ENCODE measurements at regions not wholly inside any gene's neighbourhood (a gene's known extent, or its start where the extent isn't known, plus 50 kb on each side); places are given as distances from the start of the nearest gene placed in this dataset.

- TF ChIP-seq SIN3A (conservative IDR thresholded peaks at IDR 0.05 in 1 of 2, IDR thresholded peaks at IDR 0.05 in 1 of 2; ENCODE audit: low read depth in 1 of 2, low read length in 2 of 2), result no peak
- TF ChIP-seq, protein P1, sequence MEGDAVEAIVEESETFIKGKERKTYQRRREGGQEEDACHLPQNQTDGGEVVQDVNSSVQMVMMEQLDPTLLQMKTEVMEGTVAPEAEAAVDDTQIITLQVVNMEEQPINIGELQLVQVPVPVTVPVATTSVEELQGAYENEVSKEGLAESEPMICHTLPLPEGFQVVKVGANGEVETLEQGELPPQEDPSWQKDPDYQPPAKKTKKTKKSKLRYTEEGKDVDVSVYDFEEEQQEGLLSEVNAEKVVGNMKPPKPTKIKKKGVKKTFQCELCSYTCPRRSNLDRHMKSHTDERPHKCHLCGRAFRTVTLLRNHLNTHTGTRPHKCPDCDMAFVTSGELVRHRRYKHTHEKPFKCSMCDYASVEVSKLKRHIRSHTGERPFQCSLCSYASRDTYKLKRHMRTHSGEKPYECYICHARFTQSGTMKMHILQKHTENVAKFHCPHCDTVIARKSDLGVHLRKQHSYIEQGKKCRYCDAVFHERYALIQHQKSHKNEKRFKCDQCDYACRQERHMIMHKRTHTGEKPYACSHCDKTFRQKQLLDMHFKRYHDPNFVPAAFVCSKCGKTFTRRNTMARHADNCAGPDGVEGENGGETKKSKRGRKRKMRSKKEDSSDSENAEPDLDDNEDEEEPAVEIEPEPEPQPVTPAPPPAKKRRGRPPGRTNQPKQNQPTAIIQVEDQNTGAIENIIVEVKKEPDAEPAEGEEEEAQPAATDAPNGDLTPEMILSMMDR (IDR thresholded peaks at IDR 0.05; ENCODE audit: control extremely low read depth in 1 of 3, insufficient read depth in 1 of 3, low read depth in 1 of 3, low read length in 3 of 3), result no peak
- no peak for TF ChIP-seq RXRA (IDR thresholded peaks at IDR 0.05; ENCODE audit: insufficient read depth, low read depth, low read length)
- no peak for TF ChIP-seq TCF12 (IDR thresholded peaks at IDR 0.05; ENCODE audit: low read depth, low read length)
- TF ChIP-seq POLR2A (IDR thresholded peaks at IDR 0.05; ENCODE audit: control extremely low read depth in 1 of 2, low read depth in 2 of 2, low read length in 2 of 2), result no peak
- TF ChIP-seq JUN (IDR thresholded peaks at IDR 0.05; ENCODE audit: low read depth, low read length), result no peak
- no peak for TF ChIP-seq RAD21 (IDR thresholded peaks at IDR 0.05 in 1 of 2, conservative IDR thresholded peaks at IDR 0.05 in 1 of 2; ENCODE audit: low read depth in 2 of 2, low read length in 2 of 2)
- no peak for TF ChIP-seq POLR2AphosphoS5 (IDR thresholded peaks at IDR 0.05; ENCODE audit: low read depth, low read length)
- TF ChIP-seq EZH2 (IDR thresholded peaks at IDR 0.05; ENCODE audit: low read depth, low read length, severe bottlenecking), result no peak
- TF ChIP-seq TAF1 (IDR thresholded peaks at IDR 0.05; ENCODE audit: low read depth, low read length), result no peak
- TF ChIP-seq GABPA (IDR thresholded peaks at IDR 0.05; ENCODE audit: borderline replicate concordance, insufficient read depth, low read length), result no peak
- TF ChIP-seq JUND (IDR thresholded peaks at IDR 0.05; ENCODE audit: low read length), result no peak
- TF ChIP-seq BCL11A (IDR thresholded peaks at IDR 0.05; ENCODE audit: low read depth in 2 of 2, low read length in 2 of 2), result no peak
- TF ChIP-seq, protein P2, sequence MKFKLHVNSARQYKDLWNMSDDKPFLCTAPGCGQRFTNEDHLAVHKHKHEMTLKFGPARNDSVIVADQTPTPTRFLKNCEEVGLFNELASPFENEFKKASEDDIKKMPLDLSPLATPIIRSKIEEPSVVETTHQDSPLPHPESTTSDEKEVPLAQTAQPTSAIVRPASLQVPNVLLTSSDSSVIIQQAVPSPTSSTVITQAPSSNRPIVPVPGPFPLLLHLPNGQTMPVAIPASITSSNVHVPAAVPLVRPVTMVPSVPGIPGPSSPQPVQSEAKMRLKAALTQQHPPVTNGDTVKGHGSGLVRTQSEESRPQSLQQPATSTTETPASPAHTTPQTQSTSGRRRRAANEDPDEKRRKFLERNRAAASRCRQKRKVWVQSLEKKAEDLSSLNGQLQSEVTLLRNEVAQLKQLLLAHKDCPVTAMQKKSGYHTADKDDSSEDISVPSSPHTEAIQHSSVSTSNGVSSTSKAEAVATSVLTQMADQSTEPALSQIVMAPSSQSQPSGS (IDR thresholded peaks at IDR 0.05; ENCODE audit: low read length), result no peak
Observed at GRCh38 chr7:28338041-28338440, 74.3 kb upstream of the CREB5 start.

All from H1 (cell line).